ENCODE measurements at regions not wholly inside any gene's neighbourhood (a gene's known extent, or its start where the extent isn't known, plus 50 kb on each side); places are given as distances from the start of the nearest gene placed in this dataset.

DNA sequence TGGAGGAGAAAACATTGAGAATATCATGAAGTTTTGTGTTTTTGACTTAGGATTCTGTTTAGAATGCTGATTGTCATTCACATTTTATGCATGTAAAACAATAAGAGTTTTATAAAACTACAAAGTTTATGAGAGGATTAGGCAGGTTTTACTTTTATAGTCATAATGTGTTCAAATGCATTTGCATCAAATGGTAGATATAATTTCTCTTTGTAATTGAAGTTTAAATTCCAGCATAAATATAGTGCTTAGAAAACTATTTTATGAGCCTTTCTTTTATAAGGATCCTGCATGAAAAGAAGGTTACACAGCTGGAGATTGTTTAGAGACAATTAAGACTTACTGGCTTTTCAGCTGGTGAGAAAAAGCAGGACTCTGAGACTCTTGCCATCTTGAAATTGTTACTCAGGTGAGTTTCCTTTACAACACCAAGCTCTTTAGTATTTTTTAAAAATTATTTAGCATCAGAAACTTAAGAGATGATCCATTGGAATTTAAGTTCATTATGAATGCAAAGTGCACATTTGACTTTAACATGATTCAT lies 157.1 kb upstream of the MAN1A1 start:
- no peaks in the 10 kb centered on the region for H3K36me3 ChIP-seq (ENCODE audit: control insufficient read depth in 2 of 2, extremely low read depth in 1 of 2, insufficient read depth in 1 of 2, low read length in 1 of 2)
- H3K9me3 ChIP-seq: no peaks in the 10 kb centered on the region
- DNase-seq (no peak), ATAC-seq (replicated peaks in 1 of 4) (no peak)
- ChIA-PET POLR2A (no interaction called here), CTCF (no interaction called here)
- Mint-ChIP-seq H3K36me3 (no peaks in the 10 kb centered on the region), H3K27me3 (no peaks in the 10 kb centered on the region), H3K4me1 (no peaks in the 10 kb centered on the region), H3K4me3 (no peak overlapping the region), H3K27ac (no peak overlapping the region), H3K9me3 (no peaks in the 10 kb centered on the region)
- H3K4me1 ChIP-seq (ENCODE audit: control insufficient read depth in 1 of 2, extremely low read depth in 1 of 2, insufficient read depth in 2 of 2, low read length in 2 of 2): no peaks in the 10 kb centered on the region
- H3K27me3 ChIP-seq (replicated peaks in 1 of 2; ENCODE audit: control insufficient read depth in 2 of 2, extremely low read depth in 1 of 2, insufficient read depth in 2 of 2, low read length in 1 of 2): no peaks in the 10 kb centered on the region
- no peak overlapping the region for H3K4me3 ChIP-seq (ENCODE audit: control insufficient read depth in 1 of 2, extremely low read depth in 1 of 2, low read length in 1 of 2)
- H3K27ac ChIP-seq (ENCODE audit: low read length): no peak overlapping the region

DNA sequence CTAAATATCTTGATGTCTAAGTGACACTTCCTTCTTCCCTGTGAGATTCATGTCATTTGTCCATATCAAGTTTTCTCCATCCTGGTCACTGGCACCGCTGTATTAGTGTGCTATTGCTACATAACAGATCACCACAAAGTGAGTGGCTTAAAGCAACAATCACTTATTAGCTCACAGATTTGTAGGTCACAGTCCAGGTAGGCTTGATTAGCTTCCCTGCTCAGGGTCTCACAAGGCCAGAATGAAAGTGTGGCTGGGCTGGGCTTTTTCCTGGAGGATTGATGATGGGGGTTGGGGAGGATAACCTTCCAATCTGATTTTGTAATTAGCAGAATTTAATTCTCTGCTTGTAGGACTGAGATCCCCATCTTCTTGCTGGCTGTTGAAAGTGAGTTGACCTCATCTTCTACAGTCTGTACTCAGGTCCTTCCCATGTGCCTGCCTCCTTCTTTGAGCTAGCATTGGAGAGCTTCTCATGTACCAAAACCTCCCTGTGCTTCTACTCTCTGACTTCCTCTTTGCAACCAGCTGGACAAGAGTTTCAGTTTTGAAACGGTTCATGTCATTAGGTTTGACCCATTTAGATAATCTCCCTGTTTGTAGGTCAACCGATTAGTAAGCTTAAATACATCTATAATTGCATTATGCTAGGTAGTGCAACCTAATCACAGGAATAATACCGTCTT lies 152.4 kb upstream of the MAN1A1 start:
- CTCF ChIA-PET: interaction anchor here in 1 of 2 donors (0.5 kb wide), 1 partner anchor 15 kb away, joined by 7 read pairs; no protein-coding TSS in a partner anchor
- Histone ChIP-seq H3K4me3 (ENCODE audit: control insufficient read depth in 1 of 2, extremely low read depth in 1 of 2, low read length in 1 of 2) (no peak overlapping the region), H3K27me3 (replicated peaks in 1 of 2; ENCODE audit: control insufficient read depth in 2 of 2, extremely low read depth in 1 of 2, insufficient read depth in 2 of 2, low read length in 1 of 2) (no peaks in the 10 kb centered on the region), H3K9me3 (no peaks in the 10 kb centered on the region), H3K4me1 (ENCODE audit: control insufficient read depth in 1 of 2, extremely low read depth in 1 of 2, insufficient read depth in 2 of 2, low read length in 2 of 2) (no peaks in the 10 kb centered on the region), H3K27ac (ENCODE audit: low read length) (no peak overlapping the region), H3K36me3 (ENCODE audit: control insufficient read depth in 2 of 2, extremely low read depth in 1 of 2, insufficient read depth in 1 of 2, low read length in 1 of 2) (no peaks in the 10 kb centered on the region)
- Mint-ChIP-seq H3K27ac (no peak overlapping the region), H3K4me3 (no peak overlapping the region), H3K4me1 (no peaks in the 10 kb centered on the region), H3K36me3 (no peaks in the 10 kb centered on the region), H3K27me3 (peaks cover 0 to 3% of the 10 kb centered on the region in 2 donors), H3K9me3 (no peaks in the 10 kb centered on the region)
- 100% methylated on average over 1 of the region's 4 CpGs for WGBS (ENCODE audit: insufficient coverage)
- DNase-seq (no peak), ATAC-seq (replicated peaks in 1 of 4) (no peak)
- POLR2A ChIA-PET: no interaction called here

DNA sequence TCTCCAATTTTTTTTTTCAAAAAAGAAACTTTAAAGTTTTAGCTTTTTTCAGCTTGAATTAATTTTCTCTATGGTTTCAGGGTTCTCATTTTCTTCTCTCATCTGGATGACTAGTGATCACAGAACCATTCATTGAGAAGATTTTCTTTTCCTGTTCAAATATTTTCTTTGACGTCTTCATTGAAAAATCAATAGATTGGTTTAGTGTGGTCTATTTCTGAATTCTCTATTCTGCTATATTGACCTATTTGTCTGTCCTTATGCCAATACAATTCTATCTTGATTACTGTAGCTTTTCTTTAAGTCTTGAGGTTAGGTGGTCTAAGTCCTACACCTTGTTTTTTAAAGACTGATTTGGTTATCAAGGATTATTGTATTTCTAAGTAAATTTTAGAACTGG lies 150.2 kb upstream of the MAN1A1 start:
- Histone ChIP-seq H3K4me3 (ENCODE audit: control insufficient read depth in 1 of 2, extremely low read depth in 1 of 2, low read length in 1 of 2) (no peak overlapping the region), H3K27ac (ENCODE audit: low read length) (no peak overlapping the region), H3K27me3 (replicated peaks in 1 of 2; ENCODE audit: control insufficient read depth in 2 of 2, extremely low read depth in 1 of 2, insufficient read depth in 2 of 2, low read length in 1 of 2) (no peaks in the 10 kb centered on the region), H3K36me3 (ENCODE audit: control insufficient read depth in 2 of 2, extremely low read depth in 1 of 2, insufficient read depth in 1 of 2, low read length in 1 of 2) (no peaks in the 10 kb centered on the region), H3K4me1 (ENCODE audit: control insufficient read depth in 1 of 2, extremely low read depth in 1 of 2, insufficient read depth in 2 of 2, low read length in 2 of 2) (no peaks in the 10 kb centered on the region), H3K9me3 (no peaks in the 10 kb centered on the region)
- DNase-seq (no peak), ATAC-seq (replicated peaks in 1 of 4) (no peak)
- Mint-ChIP-seq H3K4me3 (no peak overlapping the region), H3K36me3 (no peaks in the 10 kb centered on the region), H3K9me3 (no peaks in the 10 kb centered on the region), H3K4me1 (no peaks in the 10 kb centered on the region), H3K27ac (no peak overlapping the region), H3K27me3 (peaks cover 0 to 3% of the 10 kb centered on the region in 2 donors)
- ChIA-PET POLR2A (interaction anchor here in 1 of 2 donors (0.6 kb wide), 1 partner anchor 1579 kb away, joined by 3 read pairs; no protein-coding TSS in a partner anchor), CTCF (no interaction called here)
- no CpG with 5 or more reads among the region's 1 CpG for WGBS (ENCODE audit: insufficient coverage)

DNA sequence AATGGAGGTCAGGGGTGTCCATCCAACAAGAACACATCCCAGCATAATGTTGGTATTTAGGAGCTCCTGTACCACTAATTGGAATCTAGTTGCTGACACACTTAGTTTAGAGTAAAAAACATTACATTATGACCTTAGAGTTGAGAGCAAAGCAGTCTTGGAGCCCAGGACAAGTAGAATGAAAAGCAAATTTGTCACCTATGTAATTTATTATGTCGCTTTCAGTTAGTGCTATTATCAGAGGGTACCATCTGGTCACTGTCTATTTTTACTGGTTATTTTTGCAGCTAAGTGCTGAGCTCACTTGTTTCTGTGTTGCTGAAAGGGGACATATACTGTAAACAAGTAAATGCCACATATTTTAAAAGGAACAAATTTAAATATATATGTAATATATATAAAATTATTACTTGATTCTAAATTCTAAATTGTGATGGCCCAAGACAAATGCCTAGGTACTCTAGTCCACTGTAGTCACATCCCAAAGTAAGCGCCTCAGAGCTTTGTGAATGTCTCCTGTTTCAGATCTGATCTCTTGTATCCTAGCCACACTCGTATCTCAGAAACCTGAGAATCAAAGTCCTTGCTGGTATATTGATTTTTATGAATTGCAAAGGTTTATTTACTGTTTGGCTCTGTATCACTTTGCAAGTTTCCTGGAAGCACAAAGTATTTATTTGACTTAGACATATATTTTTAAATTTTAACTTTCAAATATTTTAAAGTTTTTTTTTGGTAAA lies 148.6 kb upstream of the MAN1A1 start:
- Histone ChIP-seq H3K36me3 (ENCODE audit: control insufficient read depth in 2 of 2, extremely low read depth in 1 of 2, insufficient read depth in 1 of 2, low read length in 1 of 2) (no peaks in the 10 kb centered on the region), H3K4me3 (ENCODE audit: control insufficient read depth in 1 of 2, extremely low read depth in 1 of 2, low read length in 1 of 2) (no peak overlapping the region), H3K27me3 (replicated peaks in 1 of 2; ENCODE audit: control insufficient read depth in 2 of 2, extremely low read depth in 1 of 2, insufficient read depth in 2 of 2, low read length in 1 of 2) (no peaks in the 10 kb centered on the region), H3K27ac (ENCODE audit: low read length) (no peak overlapping the region), H3K4me1 (ENCODE audit: control insufficient read depth in 1 of 2, extremely low read depth in 1 of 2, insufficient read depth in 2 of 2, low read length in 2 of 2) (no peaks in the 10 kb centered on the region), H3K9me3 (no peaks in the 10 kb centered on the region)
- 100% methylated on average over 1 of the region's 3 CpGs for WGBS (ENCODE audit: insufficient coverage)
- Mint-ChIP-seq H3K4me3 (no peak overlapping the region), H3K27me3 (peaks cover 0 to 3% of the 10 kb centered on the region in 2 donors), H3K4me1 (no peaks in the 10 kb centered on the region), H3K36me3 (no peaks in the 10 kb centered on the region), H3K27ac (no peak overlapping the region), H3K9me3 (no peaks in the 10 kb centered on the region)
- CTCF ChIA-PET: no interaction called here
- ATAC-seq (replicated peaks in 1 of 4): no peak
- POLR2A ChIA-PET: interaction anchor here in 1 of 2 donors (0.6 kb wide), 1 partner anchor 47 kb away, joined by 3 read pairs; no protein-coding TSS in a partner anchor
- DNase-seq: no peak

DNA sequence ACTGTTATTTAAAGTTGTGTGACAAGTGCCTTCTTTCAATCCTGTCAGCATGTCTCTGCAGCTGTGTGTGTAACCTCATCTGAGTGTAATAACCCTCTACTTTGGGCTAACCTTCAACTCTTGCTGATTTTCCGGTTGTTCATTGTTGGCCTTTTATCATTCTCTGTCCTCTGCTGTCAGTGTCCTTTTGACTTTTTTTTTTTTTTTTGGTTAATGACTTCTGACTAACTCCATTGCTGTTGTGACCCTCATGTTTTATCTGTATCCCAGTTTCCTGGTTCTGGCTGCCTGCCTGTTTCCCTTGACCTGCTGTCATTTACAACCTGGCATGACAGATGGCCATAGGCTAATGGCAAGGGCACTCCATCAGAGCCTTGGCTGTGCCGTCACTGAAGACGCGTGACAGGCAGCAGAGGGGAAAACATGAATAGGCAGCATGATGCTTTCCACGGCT lies 145.7 kb upstream of the MAN1A1 start:
- H3K27me3 Mint-ChIP-seq: no peaks in the 10 kb centered on the region
- DNase-seq: no peak
- no peaks in the 10 kb centered on the region for H3K9me3 ChIP-seq
- H3K27ac Mint-ChIP-seq: no peak overlapping the region
- H3K36me3 Mint-ChIP-seq: no peaks in the 10 kb centered on the region
- H3K9me3 Mint-ChIP-seq: peaks cover 0 to 4% (median 3%) of the 10 kb centered on the region in 3 donors
- no peak overlapping the region for H3K27ac ChIP-seq (ENCODE audit: low read length)
- H3K4me1 ChIP-seq (ENCODE audit: control insufficient read depth in 1 of 2, extremely low read depth in 1 of 2, insufficient read depth in 2 of 2, low read length in 2 of 2): no peaks in the 10 kb centered on the region
- peaks cover 0 to 4% (median 3%) of the 10 kb centered on the region in 3 donors for H3K4me1 Mint-ChIP-seq
- H3K4me3 ChIP-seq (ENCODE audit: control insufficient read depth in 1 of 2, extremely low read depth in 1 of 2, low read length in 1 of 2): no peak overlapping the region
- 94% methylated on average over 5 of the region's 5 CpGs for WGBS (ENCODE audit: insufficient coverage)
- ATAC-seq (replicated peaks in 1 of 4): no peak
- POLR2A ChIA-PET: no interaction called here
- no peaks in the 10 kb centered on the region for H3K36me3 ChIP-seq (ENCODE audit: control insufficient read depth in 2 of 2, extremely low read depth in 1 of 2, insufficient read depth in 1 of 2, low read length in 1 of 2)
- CTCF ChIA-PET: no interaction called here
- H3K27me3 ChIP-seq (replicated peaks in 1 of 2; ENCODE audit: control insufficient read depth in 2 of 2, extremely low read depth in 1 of 2, insufficient read depth in 2 of 2, low read length in 1 of 2): no peaks in the 10 kb centered on the region
- no peak overlapping the region for H3K4me3 Mint-ChIP-seq

DNA sequence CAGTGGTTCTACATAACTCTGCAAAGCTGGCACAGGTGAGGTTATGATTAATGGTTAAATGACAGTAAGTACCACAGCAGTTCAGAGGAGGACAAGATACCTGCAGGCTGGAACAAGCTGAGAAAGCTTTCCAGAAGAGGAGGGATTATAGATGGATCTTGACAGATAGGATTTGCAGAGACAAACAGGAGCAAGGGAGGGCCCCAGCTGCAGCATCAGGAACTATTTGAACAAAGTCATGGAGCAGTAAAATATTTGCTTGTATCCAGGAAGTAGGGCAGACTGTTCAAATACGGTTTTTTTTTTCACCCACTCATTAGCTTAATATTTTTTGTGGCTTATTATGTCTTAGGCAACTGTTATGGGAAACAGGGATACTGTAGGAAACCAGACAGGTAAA lies 144.4 kb upstream of the MAN1A1 start:
- Mint-ChIP-seq H3K36me3 (no peaks in the 10 kb centered on the region), H3K27me3 (no peaks in the 10 kb centered on the region), H3K27ac (no peak overlapping the region), H3K4me3 (no peak overlapping the region), H3K4me1 (peaks cover 0 to 13% (median 9%) of the 10 kb centered on the region in 3 donors), H3K9me3 (peaks cover 2 to 7% (median 7%) of the 10 kb centered on the region in 3 donors)
- Histone ChIP-seq H3K27ac (ENCODE audit: low read length) (no peak overlapping the region), H3K36me3 (ENCODE audit: control insufficient read depth in 2 of 2, extremely low read depth in 1 of 2, insufficient read depth in 1 of 2, low read length in 1 of 2) (no peaks in the 10 kb centered on the region), H3K9me3 (no peaks in the 10 kb centered on the region), H3K27me3 (replicated peaks in 1 of 2; ENCODE audit: control insufficient read depth in 2 of 2, extremely low read depth in 1 of 2, insufficient read depth in 2 of 2, low read length in 1 of 2) (no peaks in the 10 kb centered on the region), H3K4me3 (ENCODE audit: control insufficient read depth in 1 of 2, extremely low read depth in 1 of 2, low read length in 1 of 2) (no peak overlapping the region), H3K4me1 (ENCODE audit: control insufficient read depth in 1 of 2, extremely low read depth in 1 of 2, insufficient read depth in 2 of 2, low read length in 2 of 2) (peaks cover 0 to 2% of the 10 kb centered on the region in 2 experiments)
- ATAC-seq (replicated peaks in 1 of 4): no peak
- no peak for DNase-seq
- CTCF ChIA-PET: interaction anchor here in 1 of 2 donors (0.6 kb wide), 1 partner anchor 1138 kb away, joined by 3 read pairs; no protein-coding TSS in a partner anchor
- POLR2A ChIA-PET: no interaction called here
- WGBS (ENCODE audit: insufficient coverage): no CpG with 5 or more reads among the region's 1 CpG
